Coronary artery (tissue), 2 donors: ENCODE measurements at regions not wholly inside any gene's neighbourhood (a gene's known extent, or its start where the extent isn't known, plus 50 kb on each side); places are given as distances from the start of the nearest gene placed in this dataset.
"Not testable (repeated sequence)": the region's sequence is repeated elsewhere in the genome, so short reads cannot be mapped to it uniquely, and the experiment has no call there.

ENCODE experiments used
- DNase-seq: peaks from one replicate; pipeline ENCODE4 v3.0.0-alpha.2; 2017; ENCODE audit warnings: low spot score
- H3K27ac ChIP-seq, 2 donors: fragments of 200-600 bp; sonication (generic); one replicate each; pipeline ENCODE4 v1.5.1; 2016 to 2019
- H3K4me3 ChIP-seq: fragments of 200-600 bp; sonication (generic); 2 replicates; pipeline ENCODE4 v1.5.1; 2016; ENCODE audit warnings: mild to moderate bottlenecking, moderate library complexity
- TF ChIP-seq, protein P1 (sequence below): fragments of 200-600 bp; sonication (generic); IDR thresholded peaks from one replicate; pipeline ENCODE4 v1.5.1; 2019; ENCODE audit warnings: antibody characterized with exemption

DNA sequence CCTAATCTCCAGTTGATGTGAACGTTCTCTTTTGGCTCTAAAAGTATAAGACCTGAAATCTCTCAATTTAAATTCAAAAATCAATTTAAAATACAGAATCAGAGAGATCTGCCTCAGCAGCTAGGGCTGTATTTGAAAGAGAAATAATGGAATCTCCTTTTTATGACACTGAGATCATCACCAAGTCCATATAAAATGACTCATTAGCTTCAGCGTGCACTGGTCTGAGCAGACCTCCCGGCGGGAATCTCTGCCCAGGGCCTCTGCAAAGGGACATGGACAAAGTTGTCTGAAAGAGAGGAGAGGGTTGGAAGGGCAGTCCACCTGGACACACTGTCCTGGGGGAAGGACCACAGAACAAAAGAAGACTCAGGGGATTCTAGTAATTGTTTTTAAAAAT is 855.6 kb downstream of the EFNB2 start:
- TF ChIP-seq, protein P1, sequence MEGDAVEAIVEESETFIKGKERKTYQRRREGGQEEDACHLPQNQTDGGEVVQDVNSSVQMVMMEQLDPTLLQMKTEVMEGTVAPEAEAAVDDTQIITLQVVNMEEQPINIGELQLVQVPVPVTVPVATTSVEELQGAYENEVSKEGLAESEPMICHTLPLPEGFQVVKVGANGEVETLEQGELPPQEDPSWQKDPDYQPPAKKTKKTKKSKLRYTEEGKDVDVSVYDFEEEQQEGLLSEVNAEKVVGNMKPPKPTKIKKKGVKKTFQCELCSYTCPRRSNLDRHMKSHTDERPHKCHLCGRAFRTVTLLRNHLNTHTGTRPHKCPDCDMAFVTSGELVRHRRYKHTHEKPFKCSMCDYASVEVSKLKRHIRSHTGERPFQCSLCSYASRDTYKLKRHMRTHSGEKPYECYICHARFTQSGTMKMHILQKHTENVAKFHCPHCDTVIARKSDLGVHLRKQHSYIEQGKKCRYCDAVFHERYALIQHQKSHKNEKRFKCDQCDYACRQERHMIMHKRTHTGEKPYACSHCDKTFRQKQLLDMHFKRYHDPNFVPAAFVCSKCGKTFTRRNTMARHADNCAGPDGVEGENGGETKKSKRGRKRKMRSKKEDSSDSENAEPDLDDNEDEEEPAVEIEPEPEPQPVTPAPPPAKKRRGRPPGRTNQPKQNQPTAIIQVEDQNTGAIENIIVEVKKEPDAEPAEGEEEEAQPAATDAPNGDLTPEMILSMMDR, result no peak
- Histone ChIP-seq H3K4me3 (no peak overlapping the region), H3K27ac (no peak overlapping the region)
- no peak for DNase-seq

DNA sequence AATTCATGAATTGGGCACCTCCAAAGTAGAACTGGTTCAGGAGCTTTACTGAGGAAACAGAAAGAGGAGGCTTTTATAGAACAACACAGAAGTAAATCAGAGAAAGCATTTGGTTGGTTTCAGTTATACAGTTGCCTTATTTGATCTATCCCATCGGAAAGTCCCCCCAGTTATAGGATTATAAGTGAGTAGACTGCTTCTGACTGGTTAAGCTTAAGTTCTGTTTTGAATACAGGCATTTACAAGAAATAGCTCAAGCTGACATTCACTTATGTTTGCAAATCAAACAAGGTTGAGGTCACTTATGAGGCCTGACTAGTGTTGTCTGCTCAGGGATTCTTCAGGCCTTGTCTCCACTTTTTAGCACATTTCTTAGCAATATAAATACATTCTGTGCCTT is 857.4 kb downstream of the EFNB2 start:
- DNase-seq, result no peak
- Histone ChIP-seq H3K27ac (no peak overlapping the region), H3K4me3 (no peak overlapping the region)
- TF ChIP-seq, protein P1, result no peak

DNA sequence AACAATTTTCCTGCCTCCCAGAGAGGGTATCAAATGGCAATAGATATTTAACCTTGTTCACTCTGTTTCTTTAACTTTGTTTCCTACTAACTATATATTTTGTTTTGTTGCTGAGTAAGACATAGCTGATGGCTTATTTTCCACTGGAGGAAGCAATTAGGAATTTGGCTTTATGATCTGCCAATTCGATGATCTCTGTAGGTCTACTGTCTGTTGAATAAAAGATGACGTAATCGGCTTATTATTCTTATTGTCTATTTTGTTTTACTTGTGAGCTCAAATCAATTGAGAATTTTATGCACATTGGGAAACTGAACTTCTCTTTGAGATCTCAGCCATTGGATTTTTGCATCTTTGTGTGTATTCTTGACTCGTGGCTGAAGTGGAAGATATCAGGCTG is 862.6 kb downstream of the EFNB2 start:
- no peak overlapping the region for H3K4me3 ChIP-seq
- TF ChIP-seq, protein P1, result no peak
- no peak for DNase-seq
- H3K27ac ChIP-seq, result no peak overlapping the region

DNA sequence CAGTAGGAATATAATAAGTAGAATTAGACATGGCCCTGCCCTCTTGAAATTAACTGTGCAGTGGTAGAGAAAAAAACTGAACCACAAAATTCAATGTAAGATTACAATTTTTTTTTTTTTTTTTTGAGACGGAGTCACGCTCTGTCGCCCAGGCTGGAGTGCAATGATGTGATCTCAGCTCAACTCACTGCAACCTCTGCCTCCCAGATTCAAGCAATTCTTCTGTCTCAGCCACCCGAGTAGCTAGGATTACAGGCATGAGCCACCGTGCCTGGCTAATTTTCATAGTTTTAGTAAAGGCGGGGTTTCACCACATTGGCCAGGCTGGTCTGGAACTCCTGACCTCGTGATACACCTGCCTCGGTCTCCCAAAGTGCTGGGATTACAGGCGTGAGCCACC is 864.3 kb downstream of the EFNB2 start:
- not testable (repeated sequence) for H3K4me3 ChIP-seq

DNA sequence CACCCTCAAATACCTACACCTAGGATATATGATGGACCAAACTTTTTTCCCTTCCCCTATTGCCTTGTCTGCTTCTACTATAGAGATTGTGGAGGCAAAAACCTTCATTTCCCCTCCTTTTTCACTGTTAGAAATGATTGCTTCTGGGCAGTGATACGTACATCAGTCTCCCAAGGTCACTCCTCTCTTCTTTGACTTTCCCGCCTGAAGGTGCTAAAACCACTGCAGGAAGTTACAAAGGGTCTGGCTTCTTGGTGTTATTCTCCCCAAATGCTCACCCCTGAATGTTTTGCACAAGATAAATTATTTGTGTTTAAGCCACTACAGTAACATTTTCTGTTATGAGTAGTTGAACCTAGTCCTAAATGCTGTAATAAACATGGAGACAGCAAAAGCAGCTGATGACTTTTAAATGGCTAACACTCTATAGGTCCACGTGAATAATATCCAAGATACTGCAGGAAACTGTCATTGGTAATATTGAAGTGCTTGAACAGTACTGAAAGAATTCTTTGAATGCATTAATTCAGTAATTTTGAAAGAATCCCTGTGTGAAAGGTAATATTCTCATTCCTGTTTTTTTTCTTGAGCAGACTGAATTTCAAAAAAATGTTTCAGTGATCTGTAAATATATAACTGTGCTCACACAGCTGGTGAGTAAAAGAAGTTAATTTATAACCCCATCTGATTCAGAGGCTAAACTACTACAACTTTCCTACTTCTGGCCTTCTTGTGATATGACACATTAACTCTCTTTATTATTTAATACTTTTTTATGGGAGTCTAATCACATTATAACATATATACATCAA is 865.1 kb downstream of the EFNB2 start:
- Histone ChIP-seq H3K27ac (no peak overlapping the region), H3K4me3 (no peak overlapping the region)
- TF ChIP-seq, protein P1, result no peak
- no peak for DNase-seq

More for the DNA sequence above, 864.3 kb downstream of the EFNB2 start:
- not testable (repeated sequence) for H3K27ac ChIP-seq, DNase-seq

DNA sequence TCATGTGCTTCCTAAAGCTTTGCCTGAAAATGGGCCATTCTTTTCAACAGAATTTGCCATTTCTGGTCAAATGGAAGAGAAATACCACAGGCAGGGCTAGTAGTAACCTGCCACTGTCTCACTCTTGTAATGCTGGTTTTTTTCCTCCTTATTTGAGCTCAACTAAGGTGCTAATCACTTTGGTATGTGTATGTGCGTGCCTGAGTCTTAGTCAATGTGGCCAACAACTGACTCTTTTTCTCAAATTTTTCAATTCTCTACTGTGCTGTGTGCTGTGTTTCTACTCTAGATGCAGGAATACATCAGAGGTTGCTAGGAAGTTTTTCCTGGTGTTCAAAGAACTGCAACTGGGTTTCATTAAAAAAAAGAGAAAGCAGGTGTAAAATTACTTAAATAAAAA is 870.2 kb downstream of the EFNB2 start:
- no peak for DNase-seq
- H3K27ac ChIP-seq, result no peak overlapping the region
- TF ChIP-seq, protein P1, result no peak

DNA sequence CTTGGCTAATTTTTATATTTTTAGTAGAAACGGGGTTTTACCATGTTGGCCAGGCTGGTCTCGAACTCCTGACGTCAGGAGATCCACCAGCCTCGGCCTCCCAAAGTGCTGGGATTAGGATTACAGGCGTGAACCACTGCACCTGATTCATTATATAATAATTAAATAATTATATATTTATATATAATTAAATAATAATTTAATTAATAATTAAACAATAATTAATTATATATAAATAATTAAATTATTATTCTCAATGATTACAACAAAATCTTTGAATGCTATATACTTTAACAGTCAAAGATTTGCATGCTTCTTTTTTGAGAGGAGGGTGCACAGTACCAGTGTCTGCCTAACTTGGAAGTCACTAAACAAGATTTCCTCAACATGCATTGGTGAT is 872.3 kb downstream of the EFNB2 start:
- Histone ChIP-seq H3K27ac (no peak overlapping the region), H3K4me3 (no peak overlapping the region)
- DNase-seq, result no peak
- TF ChIP-seq, protein P1, result no peak

More for the DNA sequence above, 870.2 kb downstream of the EFNB2 start:
- H3K4me3 ChIP-seq, result no peak overlapping the region
